ENCODE measurements at regions not wholly inside any gene's neighbourhood (a gene's known extent, or its start where the extent isn't known, plus 50 kb on each side); places are given as distances from the start of the nearest gene placed in this dataset.
"Not testable (repeated sequence)": the region's sequence is repeated elsewhere in the genome, so short reads cannot be mapped to it uniquely, and the experiment has no call there.

- no peak for DNase-seq
These were observed 198.2 kb upstream of the CXorf66 start for GRCh38 chrX:140163371-140164159.

- DNase-seq, result no peak
These were observed 192.3 kb upstream of the CXorf66 start for GRCh38 chrX:140157611-140158010.

GRCh38 chrX:140157143-140157542 lies 191.8 kb upstream of the CXorf66 start:
- no peak for DNase-seq

DNA sequence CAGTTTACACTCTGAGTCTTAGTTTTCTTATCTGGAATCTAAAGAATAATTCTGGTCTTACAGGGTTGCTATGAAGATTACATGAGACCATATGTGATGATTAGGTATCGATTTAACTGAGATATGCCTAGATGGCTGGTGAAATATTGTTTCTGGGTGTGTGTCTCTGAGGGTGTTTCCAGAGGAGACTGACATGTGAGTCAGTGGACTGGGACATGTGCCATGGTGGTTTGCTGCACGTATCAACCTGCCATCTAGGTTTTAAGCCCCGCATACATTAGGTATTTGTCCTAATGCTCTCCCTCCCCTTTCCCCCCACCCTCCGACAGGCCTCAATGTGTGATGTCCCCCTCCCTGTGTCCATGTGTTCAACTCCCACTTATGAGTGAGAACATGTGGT lies 186.0 kb upstream of the CXorf66 start:
- DNase-seq, result no peak

DNA sequence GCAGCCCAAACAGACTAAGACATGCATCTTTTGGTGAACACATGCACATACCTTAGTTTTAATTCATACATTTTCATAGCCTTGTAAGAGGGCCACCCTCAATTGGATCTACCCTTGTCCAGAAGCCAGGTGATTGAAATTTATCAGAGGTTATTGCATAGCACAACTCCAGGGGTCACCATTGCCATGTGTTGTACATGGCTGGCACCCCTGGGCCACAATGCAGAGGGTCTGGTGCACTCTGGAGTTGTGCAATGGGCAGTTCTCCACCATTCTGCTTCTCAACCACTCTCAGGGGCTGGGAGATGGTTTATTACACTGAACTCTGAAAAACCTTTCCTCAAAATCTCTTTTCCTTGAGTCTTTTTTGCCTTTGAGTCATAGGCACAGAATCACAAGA lies 184.4 kb upstream of the CXorf66 start:
- DNase-seq, result no peak

GRCh38 chrX:140141444-140142029 lies 176.2 kb upstream of the CXorf66 start:
- no peak for DNase-seq

GRCh38 chrX:140138492-140138891 lies 173.2 kb upstream of the CXorf66 start:
- not testable (repeated sequence) for DNase-seq

- not testable (repeated sequence) for DNase-seq
These were observed 172.7 kb upstream of the CXorf66 start for GRCh38 chrX:140138065-140138464.

DNA sequence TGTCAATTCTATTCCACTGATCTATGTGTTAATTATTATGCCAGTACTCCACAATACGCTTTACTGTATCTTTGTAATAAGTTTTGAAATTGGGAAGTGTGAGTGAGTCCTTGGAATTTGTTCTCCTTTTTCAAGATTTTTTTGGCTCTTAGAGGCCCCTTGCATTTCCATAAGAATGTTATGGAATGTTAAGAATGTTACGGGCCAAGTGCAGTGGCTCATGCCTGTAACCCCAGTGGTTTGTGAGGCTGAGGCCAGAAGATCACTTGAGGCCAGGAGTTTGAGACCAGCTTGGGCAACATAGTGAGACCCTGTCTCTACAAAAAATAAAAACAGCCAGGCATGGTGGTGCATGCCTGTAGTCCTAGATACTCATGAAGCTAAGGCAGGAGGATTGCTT lies 167.6 kb upstream of the CXorf66 start:
- DNase-seq, result no peak

- no peak for DNase-seq
These were observed 158.1 kb upstream of the CXorf66 start for GRCh38 chrX:140123446-140123845.

GRCh38 chrX:140114059-140114458 lies 148.7 kb upstream of the CXorf66 start:
- DNase-seq, result not testable (repeated sequence)

- no peak for DNase-seq
These were observed 144.8 kb upstream of the CXorf66 start for GRCh38 chrX:140110081-140110650.

GRCh38 chrX:140104760-140105159 lies 139.4 kb upstream of the CXorf66 start:
- DNase-seq, result no peak

DNA sequence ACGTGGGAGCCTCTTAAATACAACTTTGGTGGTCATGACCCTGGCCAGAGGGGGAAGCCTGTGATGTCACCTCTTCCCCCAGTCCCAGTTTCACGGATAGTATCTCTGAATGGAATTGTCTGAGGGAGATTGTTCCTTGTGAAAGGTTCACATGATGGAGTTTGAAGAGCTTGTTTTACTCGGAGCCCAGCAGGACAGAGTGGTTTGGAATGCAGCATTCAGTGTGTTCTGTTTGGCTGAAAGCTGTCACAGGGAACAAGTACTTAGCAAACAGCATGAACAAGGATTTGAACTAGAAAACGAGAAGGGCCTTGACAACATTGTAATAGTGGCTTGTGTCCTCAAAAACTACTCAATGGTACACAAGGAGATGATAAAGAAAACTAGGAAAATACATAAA lies 133.9 kb upstream of the CXorf66 start:
- DNase-seq, result no peak

GRCh38 chrX:140092121-140092520 lies 126.8 kb upstream of the CXorf66 start:
- no peak for DNase-seq

GRCh38 chrX:140091125-140091886 lies 126.0 kb upstream of the CXorf66 start:
- no peak for DNase-seq

GRCh38 chrX:140090800-140091124 lies 125.4 kb upstream of the CXorf66 start:
- DNase-seq, result no peak

- no peak for DNase-seq
These were observed 123.1 kb upstream of the CXorf66 start for GRCh38 chrX:140088438-140088837.

DNA sequence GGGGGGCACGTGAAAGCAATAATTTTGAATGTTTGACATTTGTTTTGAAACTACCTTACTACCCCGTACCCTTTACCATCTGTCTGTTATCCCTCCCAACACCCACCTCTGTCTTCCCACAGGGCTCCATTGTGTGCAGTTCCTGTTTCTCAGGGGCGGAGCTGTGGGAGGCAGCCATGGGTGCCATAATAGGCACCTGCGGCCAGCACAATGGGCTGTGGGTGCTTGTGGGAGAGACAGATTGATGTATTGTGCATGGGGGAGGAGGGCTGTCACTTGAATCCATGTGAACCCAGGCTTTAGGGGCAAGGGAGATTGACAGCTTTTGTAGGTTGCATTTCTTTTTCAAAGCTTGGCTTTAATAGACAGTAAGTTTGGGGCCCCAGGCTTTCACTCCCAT lies 122.6 kb upstream of the CXorf66 start:
- DNase-seq, result no peak

DNA sequence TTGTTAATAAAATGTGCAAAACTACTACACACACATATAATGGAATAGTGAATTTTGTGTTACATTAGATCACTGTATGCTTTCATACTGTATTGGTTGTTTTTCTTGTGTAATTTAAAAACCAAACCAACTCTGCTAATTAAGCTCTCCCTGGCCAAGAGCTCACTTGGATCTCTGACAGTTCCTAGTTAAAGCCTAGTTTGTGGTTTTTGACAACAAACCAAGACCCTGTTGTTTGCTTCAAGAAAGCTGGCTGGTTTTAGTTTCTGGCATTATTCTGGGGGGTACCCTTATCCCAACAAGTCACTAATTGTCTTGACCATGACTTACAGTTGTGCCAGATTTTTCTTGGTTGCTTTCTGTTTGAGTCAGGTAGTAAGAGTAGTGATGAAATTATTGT lies 121.4 kb upstream of the CXorf66 start:
- no peak for DNase-seq

DNA sequence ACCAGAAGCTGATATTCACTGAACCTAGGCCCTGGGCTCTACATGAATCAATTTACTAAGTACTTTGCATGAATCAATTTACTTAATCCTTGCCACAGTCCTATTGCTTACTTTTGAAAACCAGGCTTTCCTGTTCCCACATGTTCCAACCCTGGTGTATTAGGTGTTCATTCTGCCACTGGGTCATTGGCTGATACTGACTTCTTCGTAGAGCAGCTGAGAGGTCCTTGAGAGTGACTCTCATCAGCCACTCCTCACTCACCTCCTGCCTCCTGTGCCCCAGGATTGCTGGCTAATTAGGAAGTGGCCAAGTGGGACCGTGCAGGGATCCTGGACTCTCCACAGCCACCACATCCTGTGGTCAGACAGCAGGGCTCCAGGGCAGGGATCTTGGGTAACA lies 109.5 kb upstream of the CXorf66 start:
- DNase-seq, result not testable (repeated sequence)

- no peak for DNase-seq
These were observed 105.7 kb upstream of the CXorf66 start for GRCh38 chrX:140071037-140071436.

DNA sequence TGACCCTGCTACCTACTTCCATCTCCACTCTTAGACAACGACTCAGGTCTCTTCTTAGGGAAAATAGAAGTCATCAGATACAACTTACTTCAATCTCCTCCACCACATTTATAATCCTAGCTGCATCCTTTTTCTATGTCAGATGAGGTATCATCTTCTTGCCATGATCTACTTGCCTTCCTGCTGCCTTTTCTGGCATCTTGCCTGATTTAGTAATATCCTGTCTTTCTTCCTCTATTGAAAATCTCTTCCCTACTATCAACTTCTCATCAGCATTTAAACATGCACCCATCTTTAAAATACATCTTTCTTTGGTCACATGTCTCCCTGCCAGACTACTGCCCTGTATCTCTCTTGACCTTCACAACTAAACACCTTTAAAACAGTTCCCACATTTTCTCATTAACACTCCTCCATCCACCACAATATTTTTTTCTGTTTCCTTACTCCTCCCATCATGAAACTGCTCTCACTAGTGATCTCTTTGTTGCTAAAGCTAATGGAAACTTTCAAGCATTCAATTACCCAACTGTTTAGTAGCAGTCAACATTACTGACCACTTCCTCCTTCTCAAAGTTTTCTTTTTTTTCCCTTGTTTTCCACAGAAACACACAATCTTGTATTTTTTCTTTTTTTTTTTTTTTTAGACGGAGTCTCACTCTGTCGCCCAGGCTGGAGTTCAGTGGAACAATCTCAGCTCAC lies 100.8 kb upstream of the CXorf66 start:
- no peak for DNase-seq

Data from effector CD8-positive, alpha-beta T cell (primary cell).